ENCODE measurements at regions not wholly inside any gene's neighbourhood (a gene's known extent, or its start where the extent isn't known, plus 50 kb on each side); places are given as distances from the start of the nearest gene placed in this dataset.
"Not testable (repeated sequence)": the region's sequence is repeated elsewhere in the genome, so short reads cannot be mapped to it uniquely, and the experiment has no call there.

DNA sequence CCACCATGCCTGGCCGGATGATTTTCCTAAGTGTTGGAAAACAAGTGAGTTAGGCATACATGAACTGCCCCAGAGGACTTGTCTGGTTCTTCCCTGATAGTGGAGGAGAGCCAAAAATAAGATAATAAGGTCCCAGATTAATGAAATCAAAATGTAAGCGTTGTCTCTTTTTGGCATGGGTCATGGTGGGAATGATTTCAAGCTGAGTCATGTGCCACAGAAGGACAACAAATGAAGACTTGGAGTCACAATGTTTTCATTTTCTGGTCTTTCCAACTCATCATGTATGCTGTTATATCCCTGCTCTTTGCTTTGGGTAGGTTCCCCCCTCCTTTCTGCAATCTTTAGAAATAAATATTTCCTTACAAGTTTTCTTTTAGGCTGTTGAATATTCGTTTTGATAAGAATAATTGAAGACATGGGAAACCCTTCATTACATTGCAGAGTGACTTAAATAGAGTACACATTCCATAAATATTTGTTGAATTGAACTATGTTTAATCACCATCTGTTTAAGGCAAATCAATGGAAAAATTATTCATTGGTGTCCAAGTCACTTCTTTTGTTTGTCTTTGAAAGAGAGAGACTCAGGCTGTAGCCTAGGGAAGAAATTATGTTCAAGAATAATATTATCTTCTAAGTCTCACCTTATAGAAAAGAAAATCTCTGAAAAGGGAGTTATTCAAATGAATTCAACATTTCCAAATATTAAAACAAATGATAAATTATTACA lies 196.3 kb downstream of the CSNK1G3 start:
- DNase-seq (ENCODE audit: low read depth): no peak

DNA sequence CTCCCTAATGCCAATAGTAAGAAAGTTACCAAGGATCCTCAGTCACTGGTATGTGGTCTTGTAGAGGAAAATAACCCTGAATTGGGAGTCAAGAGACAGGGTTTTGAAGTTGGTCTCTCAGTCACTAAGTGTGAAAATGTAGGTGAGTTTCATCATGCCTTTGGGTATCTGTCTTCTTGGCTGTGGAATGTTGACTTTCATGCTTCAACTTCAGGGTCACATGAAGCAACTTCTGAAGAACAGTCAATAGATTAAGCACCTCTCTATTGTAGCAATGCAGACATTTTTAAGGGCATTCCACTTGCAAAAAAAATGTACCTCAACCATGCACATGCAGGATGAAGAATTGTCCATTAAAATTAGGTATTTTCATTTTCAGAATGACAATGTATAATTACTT lies 194.6 kb downstream of the CSNK1G3 start:
- no peak for DNase-seq (ENCODE audit: low read depth)

DNA sequence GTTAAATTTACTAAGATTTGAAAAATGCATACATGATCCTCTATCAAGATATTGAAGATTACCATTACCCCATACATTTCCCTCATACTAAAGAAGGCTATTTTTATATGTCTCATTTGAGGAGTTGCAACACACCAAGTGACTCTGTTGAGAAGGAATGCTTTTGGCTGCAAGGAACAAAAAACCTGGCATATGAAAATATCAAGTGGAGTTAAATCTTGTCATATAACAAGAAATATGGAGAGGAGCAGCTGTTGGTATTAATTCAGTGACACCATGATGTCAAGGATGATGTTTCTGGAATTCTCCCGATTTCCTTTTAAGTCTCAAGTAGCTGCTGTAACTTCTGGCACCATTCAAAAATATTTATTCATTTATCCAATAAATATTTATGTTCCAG lies 193.8 kb downstream of the CSNK1G3 start:
- no peak for DNase-seq (ENCODE audit: low read depth)

DNA sequence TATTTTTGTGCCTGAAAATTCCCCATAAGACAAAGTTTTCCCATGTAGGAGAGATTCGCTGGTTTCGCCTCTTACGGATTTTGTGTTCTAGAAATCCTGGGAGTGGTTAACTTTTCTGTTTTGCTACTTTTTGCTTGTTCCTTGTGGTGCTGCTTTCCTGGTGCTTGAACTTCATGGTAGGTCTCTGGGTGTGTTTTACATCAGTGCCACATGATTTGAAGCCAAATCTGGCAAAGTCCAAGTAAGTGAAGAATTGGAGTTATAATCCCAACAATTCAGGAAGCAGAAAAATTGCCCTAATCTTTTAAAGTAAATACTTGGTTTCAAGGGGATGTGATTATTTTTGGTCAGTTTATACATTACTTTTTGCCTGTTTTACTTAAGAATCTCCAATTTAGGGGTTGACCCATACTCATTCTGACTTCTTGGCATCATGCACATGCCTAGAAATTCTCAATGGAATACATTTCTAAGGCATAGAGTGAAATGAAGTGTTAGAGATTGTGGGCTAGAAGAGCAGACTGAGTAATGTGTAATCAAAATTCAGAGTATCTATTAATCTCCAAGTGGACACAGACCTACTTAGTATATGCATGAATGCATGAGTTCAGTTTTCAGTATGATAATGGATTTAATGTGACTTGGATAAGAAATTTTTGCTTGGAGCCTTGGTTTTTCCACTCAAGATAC lies 189.7 kb downstream of the CSNK1G3 start:
- no peak for DNase-seq (ENCODE audit: low read depth)

DNA sequence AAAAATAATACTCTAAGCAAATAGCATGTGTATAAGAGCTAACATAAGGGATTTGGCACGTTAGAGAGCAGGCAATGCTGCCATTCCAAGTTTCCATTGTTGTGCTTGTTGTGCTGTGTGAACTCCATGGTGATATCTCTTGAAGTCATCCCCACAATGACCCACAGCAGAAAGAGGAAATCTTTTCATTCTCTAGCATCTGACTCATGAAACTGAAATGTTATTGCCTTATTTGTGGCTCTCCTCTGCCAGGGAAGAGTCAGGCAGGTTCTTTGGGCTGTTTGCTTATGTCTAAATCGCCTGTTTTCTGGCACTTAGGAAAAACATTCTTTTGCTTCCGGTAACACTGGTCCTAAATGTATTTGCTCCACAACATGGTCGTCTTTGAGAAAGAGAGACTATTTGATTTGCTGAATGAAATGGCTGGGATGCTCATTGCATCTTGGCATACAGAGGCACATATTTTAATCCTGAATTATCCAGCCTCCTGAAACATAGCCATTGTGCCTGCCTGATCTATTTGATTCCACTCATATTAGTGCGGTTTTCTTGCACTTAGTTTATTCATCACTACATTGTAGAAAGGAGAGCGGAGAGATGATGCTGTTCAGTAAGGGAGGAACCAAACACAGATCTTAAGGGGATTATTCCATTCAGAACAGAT lies 188.8 kb downstream of the CSNK1G3 start:
- no peak for DNase-seq (ENCODE audit: low read depth)

DNA sequence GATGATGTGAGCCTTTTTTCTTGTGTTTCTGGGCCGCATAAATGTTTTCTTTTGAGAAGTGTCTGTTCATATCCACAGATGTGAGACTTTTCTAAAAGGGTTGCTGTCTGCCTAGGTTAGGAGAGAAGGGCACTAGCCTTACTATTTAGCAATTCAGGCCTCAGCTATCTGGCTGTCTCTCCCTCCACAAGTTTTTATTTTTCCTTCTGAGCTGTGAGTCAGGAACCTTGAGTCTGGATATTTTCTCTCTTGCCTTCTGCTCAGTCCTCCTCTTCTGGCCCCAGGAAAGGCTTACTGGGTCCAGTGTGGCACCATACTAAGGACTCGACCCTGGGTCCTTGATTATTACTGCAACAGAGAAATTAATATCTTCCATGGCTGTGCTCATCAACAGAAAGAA lies 187.6 kb downstream of the CSNK1G3 start:
- DNase-seq (ENCODE audit: low read depth): no peak

DNA sequence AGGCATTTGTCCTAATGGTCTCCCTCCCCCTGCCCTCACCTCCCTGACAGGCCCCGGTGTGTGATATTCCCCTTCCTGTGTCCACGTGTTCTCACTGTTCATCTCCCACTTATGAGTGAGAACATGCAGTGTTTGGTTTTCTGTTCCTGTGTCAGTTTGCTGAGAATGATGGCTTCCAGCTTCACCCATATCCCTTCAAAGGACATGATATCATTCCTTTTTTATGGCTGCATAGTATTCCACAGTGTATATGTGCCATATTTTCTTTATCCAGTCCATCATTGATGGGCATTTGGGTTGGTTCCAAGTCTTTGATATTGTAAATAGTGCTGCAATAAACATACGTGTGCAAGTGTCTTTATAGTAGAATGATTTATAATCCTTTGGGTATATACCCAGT lies 187.0 kb downstream of the CSNK1G3 start:
- DNase-seq (ENCODE audit: low read depth): not testable (repeated sequence)

DNA sequence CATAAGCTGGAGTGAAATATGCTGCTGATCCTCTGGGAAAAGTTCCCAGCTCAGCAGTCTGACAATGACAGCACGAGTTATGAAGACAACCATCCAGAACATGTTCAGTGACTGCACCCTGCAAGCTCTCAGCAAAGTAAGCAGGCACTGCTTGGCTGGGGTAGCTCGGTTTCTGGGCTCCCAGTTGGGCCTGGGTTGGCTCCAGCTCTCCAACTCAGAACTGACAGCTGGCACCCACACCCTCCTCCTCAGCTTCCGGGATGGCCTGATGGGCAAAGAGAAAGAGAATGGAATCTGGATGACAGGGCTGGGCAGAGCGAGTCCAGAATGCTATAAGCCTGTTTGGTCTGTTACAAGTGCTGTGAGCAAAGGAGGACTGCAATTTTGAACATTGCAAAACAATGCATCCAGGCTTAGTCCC lies 185.0 kb downstream of the CSNK1G3 start:
- DNase-seq (ENCODE audit: low read depth): no peak

DNA sequence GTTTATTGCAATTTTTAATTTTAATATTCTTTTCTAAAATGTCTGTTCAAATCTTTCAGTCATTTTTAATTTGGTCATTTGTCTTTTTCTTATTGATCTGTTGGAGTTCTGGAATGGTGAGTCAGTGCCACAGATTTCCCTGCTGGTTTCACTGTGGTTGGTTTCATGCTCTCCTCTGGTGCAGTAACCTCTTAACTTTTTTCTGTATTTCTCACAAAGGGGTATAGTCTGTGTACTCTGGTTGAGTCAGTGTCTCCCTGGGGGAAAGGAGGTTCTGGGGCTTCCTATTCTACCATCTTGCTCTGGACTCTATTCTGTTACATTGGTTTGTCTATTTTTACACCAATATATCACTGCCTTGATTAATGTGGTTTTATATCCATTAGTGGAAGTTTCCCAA lies 178.8 kb downstream of the CSNK1G3 start:
- no peak for DNase-seq (ENCODE audit: low read depth)

DNA sequence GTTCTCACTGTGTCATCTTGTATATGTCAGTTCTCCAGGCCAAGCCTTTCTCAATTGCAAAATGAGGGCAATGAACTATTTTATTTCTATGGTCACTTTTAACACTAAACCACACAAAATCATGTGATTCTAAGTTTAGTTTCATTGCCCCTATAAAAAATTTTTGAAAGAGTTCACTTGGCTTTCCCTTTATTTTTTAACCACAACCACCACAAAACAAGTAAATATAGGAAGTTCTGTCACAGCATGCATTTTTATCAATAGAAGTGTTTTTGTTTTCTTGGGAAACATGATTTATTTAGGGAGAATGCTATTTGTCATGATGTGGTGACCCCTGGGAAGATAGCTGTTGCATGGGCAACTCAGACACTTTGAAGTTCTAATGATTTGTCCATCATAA lies 169.1 kb downstream of the CSNK1G3 start:
- no peak for DNase-seq (ENCODE audit: low read depth)

DNA sequence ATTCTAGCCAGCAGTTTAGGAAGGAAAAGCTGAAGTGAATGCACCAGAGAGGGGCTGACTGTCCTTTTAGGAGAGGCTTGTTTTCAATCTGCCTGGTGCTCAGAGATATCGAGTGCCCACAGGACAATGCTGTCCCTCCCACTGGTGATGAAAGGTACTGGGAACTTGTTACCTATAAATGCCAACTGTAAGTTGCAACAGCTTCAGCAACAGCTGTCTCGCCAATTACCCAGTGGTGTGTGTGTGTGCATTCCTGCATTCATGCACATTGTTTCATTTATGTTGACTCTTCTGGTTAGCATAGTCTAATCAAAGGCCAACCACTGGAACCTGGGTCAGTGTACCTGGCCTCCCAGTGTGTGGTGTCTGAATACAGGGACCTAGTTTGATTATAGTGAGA lies 161.1 kb downstream of the CSNK1G3 start:
- no peak for DNase-seq (ENCODE audit: low read depth)

DNA sequence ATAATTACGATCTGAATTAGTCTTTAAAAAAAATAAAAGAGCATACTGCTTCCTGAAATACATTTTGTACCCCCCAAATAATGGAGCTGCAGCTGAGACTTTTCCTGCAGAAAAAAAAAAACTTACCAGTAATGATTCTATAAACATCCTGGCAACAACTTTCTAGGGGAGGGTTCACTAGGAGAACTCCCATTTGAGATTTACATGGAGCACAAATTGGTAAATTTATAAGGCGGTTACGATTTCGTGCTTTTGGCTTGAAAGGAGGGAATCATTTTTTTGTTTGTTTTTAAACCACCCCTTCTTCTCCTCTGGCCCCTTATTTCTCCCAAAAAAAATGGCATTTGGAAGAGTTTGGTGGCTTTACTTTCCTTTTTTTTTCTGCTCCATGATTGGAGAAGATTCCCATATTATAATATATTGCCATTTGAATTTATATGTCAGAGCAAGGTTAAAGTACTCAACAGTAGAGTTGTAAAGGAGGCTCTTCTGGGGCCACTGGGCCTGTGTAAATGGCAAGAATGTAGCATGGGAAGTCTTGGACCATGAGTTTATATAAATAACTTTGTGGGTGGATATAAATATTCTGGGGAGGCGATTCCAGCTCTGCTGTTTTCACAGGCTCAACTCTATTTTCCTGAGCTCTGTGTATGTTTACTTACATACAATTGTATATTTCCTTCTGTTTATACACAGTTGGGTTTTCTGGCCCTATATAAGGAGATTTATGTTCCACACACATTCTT lies 159.9 kb downstream of the CSNK1G3 start:
- DNase-seq (ENCODE audit: low read depth): no peak

DNA sequence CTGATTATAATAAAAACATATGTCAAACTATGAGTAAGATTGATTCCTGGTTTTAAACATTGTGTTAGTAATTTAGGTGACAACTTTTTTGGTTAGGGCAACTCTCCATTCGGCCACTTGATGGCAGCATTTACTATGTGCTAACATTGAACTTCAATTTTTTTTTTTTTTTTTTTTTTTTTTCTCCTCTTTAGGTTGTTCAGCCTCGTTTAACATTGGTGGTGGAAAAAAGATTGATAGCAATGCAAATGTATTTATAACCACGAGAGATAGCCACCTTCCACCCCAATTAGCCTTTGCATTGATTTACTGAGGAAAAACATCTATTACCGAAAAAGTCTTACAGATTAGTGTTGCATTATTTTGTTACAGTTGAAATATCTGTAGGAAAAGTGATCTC lies 159.1 kb downstream of the CSNK1G3 start:
- DNase-seq (ENCODE audit: low read depth): peak; percentile 10
